Osteoblast (primary cell): ENCODE measurements at regions not wholly inside any gene's neighbourhood (a gene's known extent, or its start where the extent isn't known, plus 50 kb on each side); places are given as distances from the start of the nearest gene placed in this dataset.

ENCODE experiments used
- DNase-seq: peaks from one replicate; pipeline ENCODE4 v3.0.0; 2011; ENCODE audit warnings: low spot score, mixed read lengths; ENCODE audit not compliant: insufficient read length; ENCODE audit errors: missing footprints
- H2AFZ ChIP-seq: 2 replicates; pipeline ENCODE4 v1.6.0; 2011; ENCODE audit warnings: mild to moderate bottlenecking, low read length
- H3K27ac ChIP-seq: 2 replicates; pipeline ENCODE4 v1.5.1; 2011; ENCODE audit warnings: mild to moderate bottlenecking, low read depth, low read length, moderate library complexity
- H3K27me3 ChIP-seq: 2 replicates; pipeline ENCODE4 v1.6.0; 2012; ENCODE audit warnings: mild to moderate bottlenecking, control low read depth, inconsistent platforms, low read length, moderate library complexity; ENCODE audit not compliant: insufficient read depth
- H3K36me3 ChIP-seq: 2 replicates; pipeline ENCODE4 v1.5.1; 2011; ENCODE audit warnings: mild to moderate bottlenecking, low read length, control low read depth, moderate library complexity; ENCODE audit not compliant: insufficient read depth
- H3K4me1 ChIP-seq: 2 replicates; pipeline ENCODE4 v1.5.1; 2011; ENCODE audit warnings: mild to moderate bottlenecking, low read length, control low read depth, moderate library complexity; ENCODE audit not compliant: insufficient read depth
- H3K4me2 ChIP-seq: 2 replicates; pipeline ENCODE4 v1.6.0; 2011; ENCODE audit warnings: mild to moderate bottlenecking, low read length; ENCODE audit not compliant: insufficient read depth
- H3K4me3 ChIP-seq: fragments of 200-600 bp; sonication (generic); 3 replicates; pipeline ENCODE4 v1.5.1; 2012; ENCODE audit warnings: mild to moderate bottlenecking, low read length, inconsistent platforms; ENCODE audit not compliant: insufficient read depth
- H3K79me2 ChIP-seq: 2 replicates; pipeline ENCODE4 v1.6.0; 2012; ENCODE audit warnings: mild to moderate bottlenecking, low read length, control low read depth, inconsistent platforms; ENCODE audit not compliant: insufficient read depth
- H3K9me3 ChIP-seq: 2 replicates; pipeline ENCODE4 v1.5.1; 2011; ENCODE audit warnings: low read depth, low read length, control low read depth
- H4K20me1 ChIP-seq: 2 replicates; pipeline ENCODE4 v1.6.0; 2012; ENCODE audit warnings: mild to moderate bottlenecking, low read length, control low read depth; ENCODE audit not compliant: insufficient read depth
- CTCF ChIP-seq: IDR thresholded peaks from 2 replicates; pipeline ENCODE4 v1.5.1; 2011; ENCODE audit warnings: mild to moderate bottlenecking, low read depth, low read length, moderate library complexity; ENCODE audit errors: extremely low read depth

GRCh38 chr16:6714510-6714909 is 618.1 kb upstream of the RBFOX1 start:
- no peak for TF ChIP-seq CTCF
- no peaks in the 10 kb centered on the region for H4K20me1 ChIP-seq

DNA sequence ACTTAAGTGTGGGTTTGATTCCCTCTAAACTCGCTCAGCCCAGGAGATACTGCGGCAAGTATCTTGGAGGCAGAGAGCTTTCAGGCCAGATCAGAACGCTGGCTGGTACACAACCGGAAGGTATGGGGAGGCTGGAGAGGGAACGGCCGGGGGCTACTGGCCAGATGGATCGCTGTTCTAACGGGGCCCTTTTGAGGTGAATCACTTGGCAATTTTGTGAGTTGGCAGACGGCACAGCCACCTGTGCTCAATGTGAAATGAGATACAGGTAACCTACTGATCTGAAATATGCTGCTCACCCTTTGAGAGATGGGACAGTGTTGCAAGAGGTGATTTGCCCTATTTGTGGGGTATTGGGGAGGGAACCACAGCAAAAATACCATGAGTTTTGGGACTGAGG is 622.9 kb upstream of the RBFOX1 start:
- DNase-seq, result no peak
- Histone ChIP-seq H4K20me1 (no peaks in the 10 kb centered on the region), H2AFZ (no peak overlapping the region), H3K79me2 (no peaks in the 10 kb centered on the region), H3K4me3 (no peak overlapping the region), H3K9me3 (peaks cover 4% of the 10 kb centered on the region), H3K27me3 (no peaks in the 10 kb centered on the region), H3K4me2 (no peak overlapping the region), H3K4me1 (no peaks in the 10 kb centered on the region), H3K27ac (no peak overlapping the region), H3K36me3 (no peaks in the 10 kb centered on the region)
- no peak for TF ChIP-seq CTCF

More at GRCh38 chr16:6714510-6714909, 618.1 kb upstream of the RBFOX1 start:
- Histone ChIP-seq H3K79me2 (no peaks in the 10 kb centered on the region), H3K27ac (no peak overlapping the region), H3K4me2 (no peak overlapping the region), H3K27me3 (no peaks in the 10 kb centered on the region), H3K4me3 (no peak overlapping the region), H3K36me3 (no peaks in the 10 kb centered on the region), H3K4me1 (no peaks in the 10 kb centered on the region), H3K9me3 (peaks cover 4% of the 10 kb centered on the region), H2AFZ (no peak overlapping the region)
- no peak for DNase-seq

GRCh38 chr16:6708576-6709215 is 623.9 kb upstream of the RBFOX1 start:
- Histone ChIP-seq H3K4me2 (no peak overlapping the region), H3K36me3 (no peaks in the 10 kb centered on the region), H2AFZ (no peak overlapping the region), H3K27me3 (no peaks in the 10 kb centered on the region), H3K4me1 (no peaks in the 10 kb centered on the region), H4K20me1 (no peaks in the 10 kb centered on the region), H3K9me3 (peaks cover 3% of the 10 kb centered on the region), H3K4me3 (no peak overlapping the region), H3K27ac (no peak overlapping the region), H3K79me2 (no peaks in the 10 kb centered on the region)
- DNase-seq, result no peak
- TF ChIP-seq CTCF, result no peak

- no peaks in the 10 kb centered on the region for H3K36me3 ChIP-seq
- TF ChIP-seq CTCF, result no peak
- H3K27me3 ChIP-seq, result no peaks in the 10 kb centered on the region
- peaks cover 3% of the 10 kb centered on the region for H3K9me3 ChIP-seq
- no peaks in the 10 kb centered on the region for H4K20me1 ChIP-seq
- no peak overlapping the region for H3K27ac ChIP-seq
- DNase-seq, result no peak
- no peak overlapping the region for H2AFZ ChIP-seq
- H3K79me2 ChIP-seq, result no peaks in the 10 kb centered on the region
- H3K4me2 ChIP-seq, result no peak overlapping the region
- H3K4me3 ChIP-seq, result no peak overlapping the region
- no peaks in the 10 kb centered on the region for H3K4me1 ChIP-seq
Measured at GRCh38 chr16:6704306-6704930, 628.2 kb upstream of the RBFOX1 start.
